IMR-90 (cell line): ENCODE measurements at regions not wholly inside any gene's neighbourhood (a gene's known extent, or its start where the extent isn't known, plus 50 kb on each side); places are given as distances from the start of the nearest gene placed in this dataset.
A peak's percentile ranks its signal among the peaks of the same experiment; 100 is the strongest.

Experiments used
- ATAC-seq: fragments of 200-7000 bp; cut with Tn5 transposase; 2 replicates; pipeline ENCODE4 v1.9.1; 2020; ENCODE audit warnings: low read depth, mild to moderate bottlenecking, moderate library complexity
- BruUV-seq: library from RNA; stranded (reverse); fragments of 400-500 nt; replicated peaks from 2 replicates; lab custom pipeline; 2021; lab: Mats Ljungman, UMichigan
- CTCF ChIA-PET: fragments of 300-600 bp; formaldehyde crosslinking; extraction: SDS; loops from one replicate; lab custom pipeline; 2021; ENCODE audit warnings: antibody characterized with exemption; lab: Yijun Ruan, JAX
- POLR2A ChIA-PET: fragments of 300-600 bp; sonication (Branson Sonifier 250); formaldehyde crosslinking; loops from one replicate; lab custom pipeline; 2022; ENCODE audit warnings: antibody characterized with exemption; ENCODE audit not compliant: unreplicated experiment; lab: Charles Lee
- DNase-seq: peaks from one replicate; pipeline ENCODE4 v3.0.0; 2013
- H2AFZ ChIP-seq: replicated peaks from 2 replicates; pipeline ENCODE3; 2013; ENCODE audit warnings: low read length, mild to moderate bottlenecking; ENCODE audit not compliant: poor library complexity
- H2AK5ac ChIP-seq: 2 replicates; pipeline ENCODE4 v1.6.1; 2013; ENCODE audit warnings: low read depth, low read length, inconsistent platforms
- H2AK9ac ChIP-seq: replicated peaks from 2 replicates; pipeline ENCODE3; 2013; ENCODE audit warnings: mild to moderate bottlenecking, low read depth, low read length, moderate library complexity; ENCODE audit not compliant: poor library complexity
- H2BK120ac ChIP-seq: 2 replicates; pipeline ENCODE4 v1.6.1; 2013; ENCODE audit warnings: low read depth, low read length, inconsistent platforms
- H2BK15ac ChIP-seq: 3 replicates; pipeline ENCODE4 v1.6.1; 2013; ENCODE audit warnings: low read depth, low read length, inconsistent platforms
- H2BK20ac ChIP-seq: 2 replicates; pipeline ENCODE4 v1.6.1; 2013; ENCODE audit warnings: low read depth, mild to moderate bottlenecking, inconsistent platforms, low read length, moderate library complexity
- H2BK5ac ChIP-seq: 2 replicates; pipeline ENCODE4 v1.6.1; 2013; ENCODE audit warnings: mild to moderate bottlenecking, low read depth, low read length, inconsistent platforms; ENCODE audit not compliant: poor library complexity, severe bottlenecking
- H3K14ac ChIP-seq: replicated peaks from 2 replicates; pipeline ENCODE4 v1.6.1; 2013; ENCODE audit warnings: low read depth, low read length, inconsistent platforms
- H3K18ac ChIP-seq: 2 replicates; pipeline ENCODE4 v1.6.1; 2013; ENCODE audit warnings: low read depth, low read length, control low read depth
- H3K23ac ChIP-seq: 2 replicates; pipeline ENCODE4 v1.6.1; 2013; ENCODE audit warnings: low read depth, low read length, inconsistent platforms
- H3K27ac ChIP-seq: 2 replicates; pipeline ENCODE4 v1.5.1; 2013; ENCODE audit warnings: mild to moderate bottlenecking, control low read depth, low read length; ENCODE audit not compliant: insufficient read depth
- H3K27me3 ChIP-seq: 2 replicates; pipeline ENCODE4 v1.6.1; 2013; ENCODE audit warnings: low read length; ENCODE audit not compliant: control insufficient read depth, insufficient read depth
- H3K36me3 ChIP-seq: 2 replicates; pipeline ENCODE4 v1.6.1; 2013; ENCODE audit warnings: low read length, mixed read lengths; ENCODE audit not compliant: control insufficient read depth, insufficient read depth
- H3K4ac ChIP-seq: 2 replicates; pipeline ENCODE4 v1.6.1; 2013; ENCODE audit warnings: low read depth, low read length, inconsistent platforms
- H3K4me1 ChIP-seq: 2 replicates; pipeline ENCODE4 v1.6.1; 2013; ENCODE audit warnings: low read length, mixed read lengths; ENCODE audit not compliant: control insufficient read depth, insufficient read depth
- H3K4me2 ChIP-seq: 2 replicates; pipeline ENCODE4 v1.6.1; 2013; ENCODE audit warnings: low read depth, mild to moderate bottlenecking, control low read depth, low read length, moderate library complexity
- H3K4me3 ChIP-seq: 2 replicates; pipeline ENCODE4 v1.5.1; 2013; ENCODE audit warnings: low read depth, mild to moderate bottlenecking, control low read depth, low read length, moderate library complexity; ENCODE audit not compliant: insufficient read depth
- H3K56ac ChIP-seq: 2 replicates; pipeline ENCODE4 v1.6.1; 2013; ENCODE audit warnings: low read length, inconsistent platforms; ENCODE audit not compliant: insufficient read depth; ENCODE audit errors: extremely low read depth
- H3K79me1 ChIP-seq, 2 experiments: 2 replicates each; pipeline ENCODE4 v1.6.1; 2013; ENCODE audit warnings: low read length in 2 of 2, inconsistent platforms in 1 of 2, low read depth in 1 of 2
- H3K9ac ChIP-seq: 2 replicates; pipeline ENCODE4 v1.6.1; 2013; ENCODE audit warnings: low read depth, low read length, control low read depth
- H3K9me1 ChIP-seq: 2 replicates; pipeline ENCODE4 v1.6.1; 2013; ENCODE audit warnings: low read length, inconsistent platforms; ENCODE audit not compliant: insufficient read depth
- H3K9me3 ChIP-seq: 2 replicates; pipeline ENCODE4 v1.6.1; 2013; ENCODE audit warnings: low read length; ENCODE audit not compliant: control insufficient read depth, insufficient read depth
- H4K20me1 ChIP-seq: 2 replicates; pipeline ENCODE4 v1.6.1; 2013; ENCODE audit warnings: low read length, inconsistent platforms; ENCODE audit not compliant: insufficient read depth
- H4K5ac ChIP-seq: 2 replicates; pipeline ENCODE4 v1.6.1; 2013; ENCODE audit warnings: mild to moderate bottlenecking, low read depth, low read length, control low read depth
- H4K8ac ChIP-seq, 2 experiments: 2 replicates each; pipeline ENCODE4 v1.6.1; 2013; ENCODE audit warnings: low read depth in 2 of 2, low read length in 2 of 2, control low read depth in 1 of 2, inconsistent platforms in 1 of 2
- H4K91ac ChIP-seq: 2 replicates; pipeline ENCODE4 v1.6.1; 2013; ENCODE audit warnings: low read depth, low read length, inconsistent platforms; ENCODE audit not compliant: insufficient read depth
- CEBPB ChIP-seq: IDR thresholded peaks from 2 replicates; pipeline ENCODE4 v1.6.1; 2012; ENCODE audit warnings: low read depth, low read length, improper control_type of control experiment
- MAZ ChIP-seq: IDR thresholded peaks from 2 replicates; pipeline ENCODE4 v1.6.1; 2012; ENCODE audit warnings: low read depth, mild to moderate bottlenecking, low read length, improper control_type of control experiment, moderate library complexity, borderline replicate concordance
- WGBS, 2 experiments: methylation state at CpG; one replicate each; pipeline versions ENCODE4 v1.1.5 to v1.1.7; 2013; ENCODE audit warnings: missing lambda C conversion rate in 2 of 2; ENCODE audit not compliant: insufficient read length in 1 of 2; ENCODE audit errors: extremely low coverage in 2 of 2; 5-methylcytosine and 5-hydroxymethylcytosine counted together
- dilution Hi-C: fragments of 300-500 bp; cut with HindIII; formaldehyde crosslinking; loops from one replicate; pipeline ENCODE4 v1.14.3; 2018; ENCODE audit warnings: low sequenced_read_pairs; ENCODE audit not compliant: unreplicated experiment
- in situ Hi-C: fragments of 300-500 bp; cut with MboI; formaldehyde crosslinking; loops from 3 replicates; pipeline ENCODE4 v1.14.3; 2019; ENCODE audit warnings: low sequenced_read_pairs, inconsistent platforms, mixed read lengths
- intact Hi-C: fragments of 100-400 bp; cut with micrococcal nuclease; formaldehyde crosslinking; loops from 2 replicates; pipeline ENCODE4 v1.10.0; 2022

DNA sequence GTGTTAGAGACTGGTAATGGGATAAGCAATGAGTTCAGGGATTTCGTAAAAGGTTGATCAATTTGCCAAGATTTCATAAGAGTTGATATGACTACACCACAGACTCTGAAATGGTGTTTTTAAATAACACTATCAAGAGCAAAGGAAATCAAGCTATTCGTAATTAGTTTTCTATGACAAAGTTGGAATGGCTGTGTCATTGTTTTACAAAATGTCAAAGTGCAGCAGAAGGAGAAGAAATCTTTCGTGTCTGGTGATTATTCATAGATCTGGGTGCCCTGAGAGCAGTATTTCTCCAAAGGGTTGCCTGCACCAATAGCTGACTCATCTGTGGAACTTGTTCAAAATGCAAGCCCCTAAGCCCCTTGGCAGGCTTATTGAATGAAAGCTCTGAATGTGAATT lies 70.1 kb downstream of the NABP1 start:
- no peak overlapping the region for H4K8ac ChIP-seq
- POLR2A ChIA-PET = no interaction called here
- no peak overlapping the region for H3K23ac ChIP-seq
- H3K14ac ChIP-seq = no peak overlapping the region
- no CpG with 5 or more reads among the region's 3 CpGs for WGBS, 2 experiments
- H3K36me3 ChIP-seq = no peaks in the 10 kb centered on the region
- CTCF ChIA-PET = interaction anchor here (0.7 kb wide), 1 partner anchor 17 kb away, joined by 3 read pairs; no protein-coding TSS in a partner anchor
- no peaks in the 10 kb centered on the region for H3K9me1 ChIP-seq
- no peak overlapping the region for H3K9ac ChIP-seq
- H2BK15ac ChIP-seq = no peak overlapping the region
- no peak overlapping the region for H3K4me2 ChIP-seq
- H4K20me1 ChIP-seq = no peaks in the 10 kb centered on the region
- H4K91ac ChIP-seq = no peak overlapping the region
- no peak overlapping the region for H2BK20ac ChIP-seq
- TF ChIP-seq MAZ = no peak
- TF ChIP-seq CEBPB = 0 out of 2 replicates have a peak, but pooled peaks have one; percentile 5
- no TSS peak for BruUV-seq
- no peaks in the 10 kb centered on the region for H3K9me3 ChIP-seq
- intact Hi-C loops (no loop called here), in situ Hi-C loops (no loop called here), dilution Hi-C loops (no loop called here)
- no peak overlapping the region for H3K4ac ChIP-seq
- no peak overlapping the region for H3K27ac ChIP-seq
- no peak for ATAC-seq
- H2BK5ac ChIP-seq = no peak overlapping the region
- H3K79me1 ChIP-seq = no peaks in the 10 kb centered on the region
- H2AK9ac ChIP-seq = no peak overlapping the region
- no peak overlapping the region for H2AFZ ChIP-seq
- no peak overlapping the region for H3K56ac ChIP-seq
- no peak overlapping the region for H2AK5ac ChIP-seq
- H4K5ac ChIP-seq = no peak overlapping the region
- H3K27me3 ChIP-seq = peaks cover 2% of the 10 kb centered on the region; the same call in 1 of the 2 replicates
- peak; percentile 39 for DNase-seq
- 0 out of 2 replicates have a peak, but pooled peaks cover 1% of the 10 kb centered on the region for H3K4me1 ChIP-seq
- H3K4me3 ChIP-seq = no peak overlapping the region
- H2BK120ac ChIP-seq = no peak overlapping the region
- no peak overlapping the region for H3K18ac ChIP-seq
